NCI-H128 (cell line): ENCODE measurements at regions not wholly inside any gene's neighbourhood (a gene's known extent, or its start where the extent isn't known, plus 50 kb on each side); places are given as distances from the start of the nearest gene placed in this dataset.

Experiments used
- DNase-seq: peaks from one replicate; lab custom pipeline; 2025; ENCODE audit not compliant: unreplicated experiment; lab: John Stamatoyannopoulos, UW

DNA sequence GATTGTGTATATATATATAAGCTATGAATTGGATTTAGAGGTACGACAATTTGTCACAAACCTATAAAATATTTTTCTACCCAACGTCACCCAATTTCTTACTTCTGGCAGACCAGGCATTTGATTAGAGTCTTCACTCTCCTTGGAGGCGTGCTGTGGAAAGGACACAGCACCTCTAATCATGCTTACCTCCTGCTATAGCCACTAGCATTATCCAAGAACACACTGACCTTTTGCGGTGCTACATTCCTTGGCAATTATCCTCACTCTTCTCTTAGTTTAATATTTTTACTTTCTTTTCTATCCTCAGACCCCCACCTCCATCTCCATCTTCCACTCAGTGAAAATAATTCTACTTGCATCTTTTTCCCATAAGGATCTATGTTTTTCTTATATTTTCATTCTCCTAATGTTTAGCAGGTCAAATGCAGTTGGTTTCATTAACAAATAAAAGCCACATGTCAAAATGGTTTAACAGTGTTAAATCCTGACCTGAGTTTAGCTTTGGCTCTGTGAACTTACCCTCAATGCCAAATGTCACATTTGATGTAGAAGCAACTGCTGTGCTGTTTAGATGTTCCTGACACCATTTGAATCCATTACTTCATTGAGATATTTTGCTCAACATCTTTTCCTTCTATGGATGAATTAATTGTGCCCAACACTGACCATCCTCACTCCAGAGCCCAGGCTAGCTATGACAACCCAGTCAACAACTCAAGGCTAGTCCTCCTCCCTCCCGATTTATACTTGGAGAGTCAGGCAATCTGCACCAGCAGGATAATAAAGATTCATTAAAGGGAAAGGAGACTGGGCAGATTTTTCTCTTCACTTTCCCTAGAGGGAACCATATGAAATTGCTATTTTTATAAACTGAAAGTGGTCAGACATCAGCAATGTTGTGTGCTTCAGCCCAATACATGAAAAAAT lies 240.5 kb downstream of the MREG start:
- no peak for DNase-seq

GRCh38 chr2:215772003-215772402 lies 241.3 kb downstream of the MREG start:
- DNase-seq = no peak

DNA sequence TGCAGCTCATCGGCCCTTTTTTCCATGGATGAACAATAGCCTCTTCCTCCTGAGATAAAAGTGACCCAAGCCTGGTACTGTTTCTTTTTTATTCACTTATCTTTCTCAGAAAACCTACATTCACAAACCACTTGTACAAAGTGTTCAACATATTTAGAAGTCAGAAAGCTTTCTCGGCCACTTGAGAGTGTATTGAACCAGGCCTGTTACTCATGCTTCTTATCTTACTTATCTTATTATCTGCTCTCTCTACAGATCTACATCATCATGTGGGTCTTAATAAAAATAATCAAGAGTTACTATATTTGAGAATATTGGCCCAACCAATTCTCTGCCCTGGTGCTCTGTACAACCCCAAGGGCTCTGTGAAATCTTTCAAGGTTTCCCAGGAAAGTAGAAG lies 242.1 kb downstream of the MREG start:
- DNase-seq = no peak

- DNase-seq = no peak
Observed at GRCh38 chr2:215770668-215771067, 242.7 kb downstream of the MREG start.

DNA sequence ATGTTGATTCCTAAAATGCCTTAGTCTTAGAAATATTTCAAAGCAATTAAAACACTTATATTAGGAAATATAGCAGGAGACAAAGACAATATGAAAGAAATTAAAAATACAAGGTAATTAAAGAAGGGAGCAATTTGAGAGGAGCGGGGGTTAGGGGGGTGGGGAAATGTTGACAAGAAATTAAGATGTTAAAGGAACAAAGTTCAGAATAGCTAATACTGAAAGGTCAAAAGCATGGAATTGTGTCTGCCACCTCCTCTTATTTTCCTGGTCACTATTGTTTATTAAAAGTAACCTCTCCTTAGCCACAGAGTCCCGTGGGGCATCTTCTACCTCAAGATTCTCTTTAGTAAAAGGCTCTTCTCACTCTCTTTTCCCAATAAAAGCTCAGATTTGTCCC lies 244.1 kb downstream of the MREG start:
- DNase-seq = no peak

- no peak for DNase-seq
Observed at GRCh38 chr2:215767625-215768024, 245.7 kb downstream of the MREG start.

DNA sequence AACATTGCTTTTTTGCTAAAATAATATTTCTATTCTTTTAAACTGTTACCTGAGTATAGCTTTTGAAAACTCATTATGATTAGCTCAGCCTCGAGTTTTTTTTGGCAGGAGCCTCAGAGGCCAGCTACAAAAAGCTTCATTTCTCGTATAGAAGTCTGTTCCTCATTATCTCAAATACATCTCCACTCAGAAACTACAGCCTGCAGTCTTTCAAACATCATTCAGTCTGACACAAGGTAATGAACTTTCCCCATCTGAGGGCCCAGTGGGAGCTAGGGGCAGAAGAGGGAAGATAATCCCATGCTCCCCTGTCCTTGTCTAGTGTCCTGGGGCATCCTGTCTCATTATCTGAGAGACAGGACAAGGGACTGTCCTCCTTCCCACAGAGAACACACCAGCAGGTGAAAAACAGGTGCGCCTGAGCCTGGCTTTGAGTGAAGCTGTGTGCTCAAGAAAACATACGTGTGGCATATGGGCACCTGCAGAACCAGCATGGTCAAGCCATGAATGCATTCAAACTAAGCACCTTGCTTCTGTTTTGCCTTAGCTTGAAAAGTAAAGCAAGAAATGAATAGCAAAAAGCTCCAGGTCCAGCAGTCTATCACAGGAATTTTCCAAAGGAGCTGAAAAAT lies 247.5 kb downstream of the MREG start:
- DNase-seq = no peak

DNA sequence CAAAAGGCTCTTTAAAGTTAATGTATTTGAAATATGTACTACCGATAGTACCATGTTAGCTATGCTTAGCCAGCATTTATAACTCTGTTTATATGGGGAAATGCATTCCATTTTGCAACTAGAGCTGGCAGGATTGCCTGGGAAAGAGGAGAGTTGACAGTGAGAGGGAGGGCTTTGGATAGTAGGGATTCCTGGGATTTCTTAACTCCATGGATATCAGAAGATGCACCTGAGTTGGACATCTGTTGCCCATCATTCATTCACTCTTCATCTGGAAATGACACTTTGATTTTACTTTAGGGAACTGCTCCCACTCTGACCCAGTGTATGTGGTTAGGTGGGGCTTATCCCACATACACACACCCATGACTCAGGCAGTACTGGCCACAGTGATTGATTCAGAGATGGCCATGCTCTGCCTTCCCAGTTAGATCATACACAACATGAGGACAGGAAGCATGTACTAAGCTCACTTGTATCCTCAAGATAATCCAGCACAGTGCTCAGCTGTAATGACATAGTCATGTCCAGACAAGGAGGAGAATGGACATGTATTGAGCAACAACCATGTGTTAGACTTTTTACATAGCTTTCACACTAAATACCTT lies 248.8 kb downstream of the MREG start:
- no peak for DNase-seq

- DNase-seq = no peak
Observed at GRCh38 chr2:215760557-215760956, 252.8 kb downstream of the MREG start.

- no peak for DNase-seq
Observed at GRCh38 chr2:215760091-215760490, 253.3 kb downstream of the MREG start.

- no peak for DNase-seq
Observed at GRCh38 chr2:215758691-215759090, 254.7 kb downstream of the MREG start.

GRCh38 chr2:215756346-215756730 lies 257.0 kb downstream of the MREG start:
- no peak for DNase-seq

GRCh38 chr2:215755641-215756345 lies 257.6 kb downstream of the MREG start:
- DNase-seq = no peak

DNA sequence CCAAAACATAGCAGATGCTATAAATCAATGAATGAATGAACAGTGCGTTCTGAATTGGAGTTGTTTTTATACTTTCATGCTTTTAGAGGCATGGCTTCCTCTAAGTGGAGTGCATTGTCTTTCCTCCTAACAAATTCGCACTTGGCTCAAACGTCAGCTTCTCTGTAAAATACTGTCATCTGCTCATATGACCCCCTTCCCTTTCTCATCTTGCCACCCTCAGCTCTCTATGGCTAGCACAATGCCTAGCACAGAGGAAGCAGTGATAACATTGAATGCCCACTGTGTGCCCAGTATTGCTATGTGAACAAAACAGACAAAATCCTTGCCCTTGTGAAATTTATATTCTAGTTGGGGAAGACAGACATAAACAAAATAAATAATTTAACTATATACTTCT lies 258.8 kb downstream of the MREG start:
- DNase-seq = no peak

DNA sequence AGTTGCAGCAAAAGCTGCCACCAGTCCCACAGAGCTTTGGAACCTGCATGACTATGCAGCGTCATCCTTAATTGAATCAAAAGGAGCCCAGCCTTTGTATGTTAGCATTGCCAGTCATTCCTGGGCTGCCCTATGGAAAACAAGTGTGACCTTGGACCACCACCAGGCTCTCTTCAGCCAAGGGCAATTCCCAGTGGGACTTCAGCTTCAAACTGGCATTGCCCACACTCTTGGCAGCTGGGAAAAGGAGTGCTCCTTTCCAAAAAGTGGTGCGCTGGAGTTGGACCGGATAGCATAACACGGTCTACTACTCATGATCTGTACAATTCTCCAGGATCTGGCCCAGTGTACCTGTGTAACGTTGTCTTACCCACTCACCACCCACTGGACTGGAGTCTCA lies 259.5 kb downstream of the MREG start:
- DNase-seq = no peak

- DNase-seq = no peak
Observed at GRCh38 chr2:215752991-215753390, 260.4 kb downstream of the MREG start.

GRCh38 chr2:215752436-215752835 lies 260.9 kb downstream of the MREG start:
- no peak for DNase-seq

DNA sequence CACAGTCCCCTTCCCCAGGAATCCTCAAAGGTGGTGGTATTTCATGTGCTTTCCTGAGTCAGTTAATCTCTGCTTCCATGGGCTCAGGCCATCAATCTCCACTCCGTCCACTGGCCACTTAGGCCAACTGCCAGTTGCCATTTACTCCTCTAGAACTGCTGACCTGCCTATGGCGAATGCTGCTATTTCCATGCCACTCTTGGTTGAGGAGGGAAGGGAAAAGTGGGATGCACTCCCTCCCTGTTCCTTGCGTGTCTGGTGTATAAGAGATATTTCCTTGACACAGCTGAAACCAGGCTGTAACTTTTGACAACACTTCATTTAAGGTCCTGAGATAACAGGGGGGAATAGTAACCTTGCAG lies 261.5 kb downstream of the MREG start:
- no peak for DNase-seq

DNA sequence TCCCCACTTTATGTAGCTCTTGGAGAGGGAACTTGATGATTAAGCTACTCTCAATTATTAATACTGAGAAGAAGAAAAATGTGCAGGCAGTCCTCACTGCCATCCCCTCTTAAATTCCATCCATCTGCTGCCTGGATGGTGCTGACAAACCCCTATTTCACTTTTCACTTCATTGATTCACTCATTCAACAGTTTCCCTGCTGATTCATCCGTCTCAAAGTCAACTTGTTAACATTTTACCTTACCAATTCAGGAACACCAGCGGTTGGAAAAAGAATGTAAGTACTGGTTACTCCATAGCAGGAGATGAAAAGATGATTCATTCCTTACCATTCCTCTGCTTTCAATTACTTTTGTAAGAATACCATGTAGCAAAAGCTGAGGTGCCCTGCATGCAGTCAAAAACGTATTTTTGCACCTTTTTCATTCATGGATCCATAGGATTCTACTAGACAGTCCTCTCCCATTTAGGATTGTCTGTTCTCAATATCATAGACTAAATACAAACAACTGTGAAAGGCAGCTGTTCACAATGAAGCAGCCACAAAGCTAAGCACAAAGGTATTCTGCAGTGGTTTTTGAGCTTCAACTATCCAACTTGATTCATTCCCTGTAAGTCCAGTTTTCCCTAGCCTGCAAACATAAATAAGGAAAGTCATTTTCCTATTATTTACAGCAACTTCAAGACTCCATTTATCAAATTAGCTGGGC lies 262.0 kb downstream of the MREG start:
- DNase-seq = no peak

DNA sequence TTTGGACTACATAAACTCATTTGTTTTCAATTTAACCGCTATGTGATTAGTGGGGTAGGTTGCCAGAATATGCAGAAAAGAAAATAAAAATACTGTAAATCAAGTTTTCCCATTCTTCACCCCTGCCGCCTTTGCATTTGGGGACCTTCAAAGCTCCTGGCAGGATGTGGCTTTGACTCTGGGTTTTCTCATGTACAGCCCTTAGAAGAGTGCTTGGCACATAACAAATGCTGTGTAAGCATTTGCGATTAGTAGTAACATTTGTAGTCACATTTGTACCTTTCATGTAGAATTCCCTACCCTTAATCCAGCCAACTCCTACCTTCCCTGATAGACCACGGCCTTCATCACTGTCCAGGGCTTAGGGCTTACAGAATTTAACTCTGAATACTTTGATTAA lies 262.6 kb downstream of the MREG start:
- no peak for DNase-seq
